ENCODE measurements at regions not wholly inside any gene's neighbourhood (a gene's known extent, or its start where the extent isn't known, plus 50 kb on each side); places are given as distances from the start of the nearest gene placed in this dataset.

DNA sequence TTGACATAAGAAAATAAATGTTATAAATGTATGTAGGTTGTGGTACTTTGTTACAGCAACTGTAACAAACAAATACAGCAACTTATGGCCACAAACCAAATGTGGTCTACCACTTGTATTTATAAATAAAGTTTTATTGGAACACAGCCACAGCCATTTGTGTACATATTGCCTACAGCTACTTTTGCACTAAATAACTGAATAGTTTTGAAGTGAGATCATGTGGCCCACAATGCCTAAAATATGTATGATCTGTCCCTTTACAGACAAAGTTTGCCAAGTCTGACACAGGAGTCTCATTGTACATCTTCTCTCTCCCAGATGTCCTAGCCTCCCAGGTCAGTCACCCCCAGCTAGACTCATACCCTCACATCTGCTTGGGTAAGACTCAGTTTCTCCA lies 283.6 kb upstream of the PRDM9 start:
- Histone ChIP-seq H3K9me3 (ENCODE audit: control extremely low read depth in 1 of 3, control insufficient read depth in 2 of 3, insufficient read depth in 1 of 3, low read length in 2 of 3) (no peaks in the 10 kb centered on the region), H3K4me1 (ENCODE audit: control insufficient read depth in 2 of 2, insufficient read depth in 2 of 2, low read length in 2 of 2) (no peaks in the 10 kb centered on the region), H3K27ac (ENCODE audit: low read length in 2 of 2) (no peak overlapping the region), H3K27me3 (replicated peaks in 1 of 4; ENCODE audit: control extremely low read depth in 1 of 4, control insufficient read depth in 3 of 4, insufficient read depth in 4 of 4, low read length in 3 of 4) (no peaks in the 10 kb centered on the region), H3K4me2 (replicated peaks; ENCODE audit: low read depth, low read length, poor library complexity, severe bottlenecking) (no peak overlapping the region), H3K9ac (ENCODE audit: low read length) (no peak overlapping the region), H3K4me3 (ENCODE audit: control extremely low read depth in 1 of 5, extremely low read depth in 1 of 5, insufficient read depth in 1 of 5, low read depth in 2 of 5, low read length in 4 of 5) (no peak overlapping the region), H3K36me3 (replicated peaks in 1 of 2; ENCODE audit: control extremely low read depth in 1 of 2, control insufficient read depth in 1 of 2, extremely low read depth in 1 of 2, insufficient read depth in 2 of 2, low read length in 1 of 2) (no peaks in the 10 kb centered on the region), H2AFZ (ENCODE audit: insufficient read depth, low read depth, low read length, poor library complexity, severe bottlenecking) (no peak overlapping the region), H4K20me1 (ENCODE audit: control insufficient read depth, insufficient read depth, low read length, poor library complexity, severe bottlenecking) (no peaks in the 10 kb centered on the region), H3K79me2 (ENCODE audit: control insufficient read depth, insufficient read depth, low read length) (no peaks in the 10 kb centered on the region)
- POLR2A ChIA-PET, result no interaction called here
- no peak overlapping the region for H3K4me3 Mint-ChIP-seq
- TF ChIP-seq EZH2 (IDR thresholded peaks at IDR 0.05; ENCODE audit: borderline replicate concordance, insufficient read depth, low read depth, low read length, poor library complexity, severe bottlenecking), result no peak
- TF ChIP-seq, protein P1, sequence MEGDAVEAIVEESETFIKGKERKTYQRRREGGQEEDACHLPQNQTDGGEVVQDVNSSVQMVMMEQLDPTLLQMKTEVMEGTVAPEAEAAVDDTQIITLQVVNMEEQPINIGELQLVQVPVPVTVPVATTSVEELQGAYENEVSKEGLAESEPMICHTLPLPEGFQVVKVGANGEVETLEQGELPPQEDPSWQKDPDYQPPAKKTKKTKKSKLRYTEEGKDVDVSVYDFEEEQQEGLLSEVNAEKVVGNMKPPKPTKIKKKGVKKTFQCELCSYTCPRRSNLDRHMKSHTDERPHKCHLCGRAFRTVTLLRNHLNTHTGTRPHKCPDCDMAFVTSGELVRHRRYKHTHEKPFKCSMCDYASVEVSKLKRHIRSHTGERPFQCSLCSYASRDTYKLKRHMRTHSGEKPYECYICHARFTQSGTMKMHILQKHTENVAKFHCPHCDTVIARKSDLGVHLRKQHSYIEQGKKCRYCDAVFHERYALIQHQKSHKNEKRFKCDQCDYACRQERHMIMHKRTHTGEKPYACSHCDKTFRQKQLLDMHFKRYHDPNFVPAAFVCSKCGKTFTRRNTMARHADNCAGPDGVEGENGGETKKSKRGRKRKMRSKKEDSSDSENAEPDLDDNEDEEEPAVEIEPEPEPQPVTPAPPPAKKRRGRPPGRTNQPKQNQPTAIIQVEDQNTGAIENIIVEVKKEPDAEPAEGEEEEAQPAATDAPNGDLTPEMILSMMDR (IDR thresholded peaks at IDR 0.05), result no peak
- H3K27ac Mint-ChIP-seq, result no peak overlapping the region
- CTCF ChIA-PET, result interaction anchor here (0.9 kb wide), 1 partner anchor 15 kb away, joined by 3 read pairs; no protein-coding TSS in a partner anchor
- ATAC-seq (ENCODE audit: low read depth) (no peak), DNase-seq (no peak)
- H3K9me3 Mint-ChIP-seq (ENCODE audit: insufficient read depth), result peaks cover 1% of the 10 kb centered on the region
- no peaks in the 10 kb centered on the region for H3K4me1 Mint-ChIP-seq
- intact Hi-C loops (cut with micrococcal nuclease), result no loop called here
- H3K27me3 Mint-ChIP-seq, result no peaks in the 10 kb centered on the region

DNA sequence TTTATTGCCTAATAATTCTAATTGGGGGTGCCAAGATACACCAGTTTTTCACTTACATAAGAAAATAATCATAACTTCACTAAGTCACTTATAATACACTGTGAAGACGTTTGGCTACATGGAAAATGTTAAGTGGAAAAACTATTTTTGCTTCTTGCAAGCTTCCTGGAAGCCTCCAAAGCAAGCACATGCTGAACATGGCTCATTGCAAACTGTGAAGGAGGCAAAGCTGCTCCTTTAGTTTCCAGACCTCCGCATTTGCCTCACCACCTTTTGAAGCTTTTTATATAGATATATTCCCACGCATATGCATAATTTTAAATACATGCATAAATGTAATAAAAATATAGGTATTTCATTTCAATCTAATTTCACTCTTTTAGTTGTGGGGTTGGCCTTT lies 285.6 kb upstream of the PRDM9 start:
- Mint-ChIP-seq H3K4me1 (no peaks in the 10 kb centered on the region), H3K4me3 (no peak overlapping the region), H3K27ac (no peak overlapping the region), H3K27me3 (no peaks in the 10 kb centered on the region), H3K9me3 (ENCODE audit: insufficient read depth) (peaks cover 4% of the 10 kb centered on the region)
- Histone ChIP-seq H3K79me2 (ENCODE audit: control insufficient read depth, insufficient read depth, low read length) (no peaks in the 10 kb centered on the region), H2AFZ (ENCODE audit: insufficient read depth, low read depth, low read length, poor library complexity, severe bottlenecking) (no peak overlapping the region), H3K27me3 (replicated peaks in 1 of 4; ENCODE audit: control extremely low read depth in 1 of 4, control insufficient read depth in 3 of 4, insufficient read depth in 4 of 4, low read length in 3 of 4) (no peaks in the 10 kb centered on the region), H3K9me3 (ENCODE audit: control extremely low read depth in 1 of 3, control insufficient read depth in 2 of 3, insufficient read depth in 1 of 3, low read length in 2 of 3) (no peaks in the 10 kb centered on the region), H3K4me1 (ENCODE audit: control insufficient read depth in 2 of 2, insufficient read depth in 2 of 2, low read length in 2 of 2) (no peaks in the 10 kb centered on the region), H3K27ac (ENCODE audit: low read length in 2 of 2) (no peak overlapping the region), H3K9ac (ENCODE audit: low read length) (no peak overlapping the region), H3K4me2 (replicated peaks; ENCODE audit: low read depth, low read length, poor library complexity, severe bottlenecking) (no peak overlapping the region), H3K36me3 (replicated peaks in 1 of 2; ENCODE audit: control extremely low read depth in 1 of 2, control insufficient read depth in 1 of 2, extremely low read depth in 1 of 2, insufficient read depth in 2 of 2, low read length in 1 of 2) (no peaks in the 10 kb centered on the region), H3K4me3 (ENCODE audit: control extremely low read depth in 1 of 5, extremely low read depth in 1 of 5, insufficient read depth in 1 of 5, low read depth in 2 of 5, low read length in 4 of 5) (no peak overlapping the region), H4K20me1 (ENCODE audit: control insufficient read depth, insufficient read depth, low read length, poor library complexity, severe bottlenecking) (no peaks in the 10 kb centered on the region)
- ChIA-PET CTCF (no interaction called here), POLR2A (no interaction called here)
- DNase-seq, result no peak
- intact Hi-C loops (cut with micrococcal nuclease), result no loop called here
- no peak for ATAC-seq (ENCODE audit: low read depth)
- TF ChIP-seq EZH2 (IDR thresholded peaks at IDR 0.05; ENCODE audit: borderline replicate concordance, insufficient read depth, low read depth, low read length, poor library complexity, severe bottlenecking), result no peak
- TF ChIP-seq, protein P1 (IDR thresholded peaks at IDR 0.05), result no peak
- no CpG with 5 or more reads among the region's 3 CpGs for WGBS (ENCODE audit: insufficient coverage)
